ENCODE measurements at regions not wholly inside any gene's neighbourhood (a gene's known extent, or its start where the extent isn't known, plus 50 kb on each side); places are given as distances from the start of the nearest gene placed in this dataset.

DNA sequence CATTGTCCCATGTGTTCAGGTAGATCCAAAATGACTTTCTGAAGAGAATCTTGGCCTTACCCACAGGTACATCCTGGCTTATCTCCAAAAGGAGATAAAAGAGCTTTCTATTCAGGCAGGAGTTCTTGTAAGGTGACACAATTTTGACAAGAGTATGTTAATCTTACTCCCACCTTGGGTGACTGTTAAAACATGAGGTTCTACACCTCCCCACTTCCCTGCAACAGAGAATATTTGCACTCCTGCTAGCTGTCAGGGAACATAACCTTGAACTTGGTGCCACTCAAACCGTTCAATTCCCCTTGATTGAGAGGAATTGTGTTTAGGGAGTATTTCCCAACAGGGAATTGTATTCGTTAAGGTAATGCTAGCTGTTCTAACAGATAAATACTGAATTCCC lies 372.5 kb upstream of the KLHL29 start:
- ChIA-PET CTCF (no interaction called here), POLR2A (no interaction called here)
- Histone ChIP-seq H3K27me3 (ENCODE audit: control insufficient read depth, insufficient read depth, low read length) (no peaks in the 10 kb centered on the region), H3K4me3 (ENCODE audit: low read depth, low read length) (no peak overlapping the region), H3K36me3 (ENCODE audit: control insufficient read depth, insufficient read depth, low read length) (no peaks in the 10 kb centered on the region)
- DNase-seq (ENCODE audit: low read depth) = no peak
- TF ChIP-seq, protein P1, sequence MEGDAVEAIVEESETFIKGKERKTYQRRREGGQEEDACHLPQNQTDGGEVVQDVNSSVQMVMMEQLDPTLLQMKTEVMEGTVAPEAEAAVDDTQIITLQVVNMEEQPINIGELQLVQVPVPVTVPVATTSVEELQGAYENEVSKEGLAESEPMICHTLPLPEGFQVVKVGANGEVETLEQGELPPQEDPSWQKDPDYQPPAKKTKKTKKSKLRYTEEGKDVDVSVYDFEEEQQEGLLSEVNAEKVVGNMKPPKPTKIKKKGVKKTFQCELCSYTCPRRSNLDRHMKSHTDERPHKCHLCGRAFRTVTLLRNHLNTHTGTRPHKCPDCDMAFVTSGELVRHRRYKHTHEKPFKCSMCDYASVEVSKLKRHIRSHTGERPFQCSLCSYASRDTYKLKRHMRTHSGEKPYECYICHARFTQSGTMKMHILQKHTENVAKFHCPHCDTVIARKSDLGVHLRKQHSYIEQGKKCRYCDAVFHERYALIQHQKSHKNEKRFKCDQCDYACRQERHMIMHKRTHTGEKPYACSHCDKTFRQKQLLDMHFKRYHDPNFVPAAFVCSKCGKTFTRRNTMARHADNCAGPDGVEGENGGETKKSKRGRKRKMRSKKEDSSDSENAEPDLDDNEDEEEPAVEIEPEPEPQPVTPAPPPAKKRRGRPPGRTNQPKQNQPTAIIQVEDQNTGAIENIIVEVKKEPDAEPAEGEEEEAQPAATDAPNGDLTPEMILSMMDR (IDR thresholded peaks at IDR 0.05; ENCODE audit: insufficient read depth, low read depth, low read length) = no peak

DNA sequence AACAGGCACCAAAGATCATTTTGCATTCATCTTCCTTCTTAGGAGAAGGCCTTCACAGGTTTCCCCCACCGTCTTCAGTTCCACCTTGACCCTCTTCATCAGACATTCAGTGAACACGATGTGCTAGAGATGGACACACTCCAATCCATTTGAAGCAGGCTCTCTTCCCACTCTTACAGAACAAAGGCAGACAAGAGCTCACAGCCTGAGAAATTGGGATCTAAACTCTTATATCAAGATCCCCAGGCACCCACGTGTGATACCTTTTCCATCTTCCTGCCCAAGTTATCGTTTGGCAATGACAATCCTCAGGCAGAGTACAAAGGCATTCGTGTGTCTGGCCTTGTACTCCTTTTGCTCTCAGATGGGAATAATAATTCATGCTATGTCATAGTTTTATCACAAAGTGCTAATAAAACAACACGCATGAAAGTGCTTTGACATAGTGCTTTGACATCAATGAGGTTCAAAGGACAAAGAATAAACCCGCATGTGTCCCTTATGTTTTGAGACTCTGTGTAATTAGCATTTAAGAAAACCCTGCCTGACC lies 369.3 kb upstream of the KLHL29 start:
- Histone ChIP-seq H3K36me3 (ENCODE audit: control insufficient read depth, insufficient read depth, low read length) (no peaks in the 10 kb centered on the region), H3K27me3 (ENCODE audit: control insufficient read depth, insufficient read depth, low read length) (no peaks in the 10 kb centered on the region), H3K4me3 (ENCODE audit: low read depth, low read length) (no peak overlapping the region)
- TF ChIP-seq, protein P1 (IDR thresholded peaks at IDR 0.05; ENCODE audit: insufficient read depth, low read depth, low read length) = no peak
- POLR2A ChIA-PET = no interaction called here
- CTCF ChIA-PET = no interaction called here
- no peak for DNase-seq (ENCODE audit: low read depth)

DNA sequence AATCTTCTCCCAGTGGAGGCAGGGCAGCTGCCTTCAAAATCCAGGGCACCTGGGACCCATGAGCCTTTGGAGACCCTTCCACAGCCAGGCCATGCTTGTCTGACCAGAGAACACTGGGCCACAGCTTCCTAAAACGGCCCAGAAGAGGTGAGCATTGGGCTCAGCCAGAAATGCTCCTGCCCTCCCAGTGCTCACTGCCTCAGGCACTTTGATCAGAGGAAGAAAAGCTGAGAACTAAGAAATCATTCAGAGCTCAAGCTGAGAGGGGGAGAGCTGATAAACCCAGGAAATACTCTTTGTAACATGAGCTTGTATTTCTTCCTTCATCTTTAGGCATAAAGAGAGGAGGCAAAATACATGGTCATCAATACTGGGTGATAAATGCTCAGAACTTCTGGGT lies 365.5 kb upstream of the KLHL29 start:
- no peak overlapping the region for H3K4me3 ChIP-seq (ENCODE audit: low read depth, low read length)

DNA sequence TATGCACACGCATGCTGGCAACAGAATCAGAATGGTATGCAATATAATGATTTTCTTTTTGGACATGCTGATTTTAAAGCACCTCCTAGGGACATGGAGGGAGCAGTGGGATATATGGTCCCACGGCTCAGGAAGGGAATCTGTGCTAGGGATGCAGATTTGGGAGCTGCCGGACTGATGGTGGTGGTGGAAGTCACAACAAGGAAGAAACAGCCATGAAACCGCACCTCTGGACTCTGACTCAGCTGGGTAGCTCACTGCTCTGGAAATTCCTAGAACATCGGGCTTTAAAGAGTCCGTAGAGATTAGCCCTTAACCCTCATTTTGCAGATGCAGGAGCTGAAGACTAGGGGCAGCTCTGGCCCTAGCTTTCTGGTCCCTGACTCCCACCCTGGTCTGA lies 364.3 kb upstream of the KLHL29 start:
- no peak overlapping the region for H3K4me3 ChIP-seq (ENCODE audit: low read depth, low read length)
- TF ChIP-seq, protein P1 (IDR thresholded peaks at IDR 0.05; ENCODE audit: insufficient read depth, low read depth, low read length) = no peak
- ChIA-PET POLR2A (no interaction called here), CTCF (interaction anchor here (1.4 kb wide), 1 partner anchor 15 kb away, joined by 3 read pairs; no protein-coding TSS in a partner anchor)
- H3K27me3 ChIP-seq (ENCODE audit: control insufficient read depth, insufficient read depth, low read length) = no peaks in the 10 kb centered on the region
- DNase-seq (ENCODE audit: low read depth) = no peak
- H3K36me3 ChIP-seq (ENCODE audit: control insufficient read depth, insufficient read depth, low read length) = no peaks in the 10 kb centered on the region

More for the DNA sequence above, 365.5 kb upstream of the KLHL29 start:
- ChIA-PET POLR2A (no interaction called here), CTCF (interaction anchor here (0.6 kb wide), 1 partner anchor 409 kb away, joined by 3 read pairs; no protein-coding TSS in a partner anchor)
- H3K27me3 ChIP-seq (ENCODE audit: control insufficient read depth, insufficient read depth, low read length) = no peaks in the 10 kb centered on the region
- TF ChIP-seq, protein P1 (IDR thresholded peaks at IDR 0.05; ENCODE audit: insufficient read depth, low read depth, low read length) = no peak
- H3K36me3 ChIP-seq (ENCODE audit: control insufficient read depth, insufficient read depth, low read length) = no peaks in the 10 kb centered on the region
- DNase-seq (ENCODE audit: low read depth) = no peak

DNA sequence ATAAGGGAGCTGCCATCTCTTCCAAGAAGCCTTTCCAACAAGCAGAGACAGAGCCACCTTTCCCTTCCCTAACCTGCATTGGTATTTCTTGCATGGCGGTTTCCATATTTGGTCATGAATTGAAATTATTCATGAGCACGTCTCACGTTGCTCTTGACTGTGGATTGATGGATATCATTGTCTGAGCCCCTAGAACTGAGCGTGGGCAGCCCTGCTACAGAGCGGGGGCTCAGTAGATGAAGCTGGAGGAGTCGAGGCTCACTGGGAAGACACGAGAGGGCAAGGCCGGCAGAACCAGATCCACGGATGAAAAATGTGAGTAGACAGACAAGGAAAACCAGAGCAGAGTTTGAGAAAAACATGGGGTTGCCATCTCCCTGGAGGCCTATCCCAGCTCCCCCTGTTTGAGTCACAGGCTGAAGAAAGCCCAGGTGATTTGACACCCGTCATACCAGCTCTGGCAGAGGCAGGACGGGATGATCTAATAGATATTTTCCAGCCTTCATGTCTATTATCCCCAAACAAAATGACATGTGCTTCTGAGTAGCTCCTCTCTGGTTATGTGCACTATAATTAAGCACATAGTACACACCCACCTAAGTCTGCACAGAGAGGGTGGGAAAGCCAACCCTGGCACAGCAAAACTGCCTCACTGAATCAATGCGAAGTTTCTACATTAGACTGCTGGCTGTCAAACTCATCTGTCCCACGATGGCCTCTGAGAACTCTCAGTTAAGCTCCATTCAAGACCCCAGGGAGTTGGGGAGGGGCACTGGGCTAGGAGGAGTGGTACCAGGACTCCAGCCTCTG lies 363.5 kb upstream of the KLHL29 start:
- TF ChIP-seq, protein P1 (IDR thresholded peaks at IDR 0.05; ENCODE audit: insufficient read depth, low read depth, low read length) = no peak
- CTCF ChIA-PET = interaction anchor here (1.4 kb wide), 1 partner anchor 16 kb away, joined by 3 read pairs; no protein-coding TSS in a partner anchor
- POLR2A ChIA-PET = no interaction called here
- no peak for DNase-seq (ENCODE audit: low read depth)
- Histone ChIP-seq H3K27me3 (ENCODE audit: control insufficient read depth, insufficient read depth, low read length) (no peaks in the 10 kb centered on the region), H3K4me3 (ENCODE audit: low read depth, low read length) (no peak overlapping the region), H3K36me3 (ENCODE audit: control insufficient read depth, insufficient read depth, low read length) (no peaks in the 10 kb centered on the region)

Data from BJ (cell line).